Fibroblast of villous mesenchyme (primary cell): ENCODE measurements at regions not wholly inside any gene's neighbourhood (a gene's known extent, or its start where the extent isn't known, plus 50 kb on each side); places are given as distances from the start of the nearest gene placed in this dataset.
"Not testable (repeated sequence)": the region's sequence is repeated elsewhere in the genome, so short reads cannot be mapped to it uniquely, and the experiment has no call there.

Experiments used
- DNase-seq: peaks from one replicate; pipeline ENCODE4 v3.0.0-alpha.2; 2010; ENCODE audit warnings: low read depth
- H3K4me3 ChIP-seq: 2 replicates; pipeline ENCODE4 v1.5.1; 2011; ENCODE audit warnings: low read depth, mild to moderate bottlenecking, low read length
- CTCF ChIP-seq: IDR thresholded peaks from 2 replicates; pipeline ENCODE4 v1.5.1; 2012; ENCODE audit warnings: low read depth, mild to moderate bottlenecking, low read length; ENCODE audit not compliant: insufficient read depth

GRCh38 chr2:15693926-15694588, 102.4 kb downstream of the DDX1 start:
- TF ChIP-seq CTCF: no peak
- no peak overlapping the region for H3K4me3 ChIP-seq
- peak; percentile 10 for DNase-seq

GRCh38 chr2:15694589-15694986, 102.9 kb downstream of the DDX1 start:
- no peak for DNase-seq

GRCh38 chr2:15695582-15696330, 104.1 kb downstream of the DDX1 start:
- H3K4me3 ChIP-seq: no peak overlapping the region
- no peak for TF ChIP-seq CTCF
- DNase-seq: no peak

More at GRCh38 chr2:15694589-15694986, 102.9 kb downstream of the DDX1 start:
- TF ChIP-seq CTCF: no peak
- H3K4me3 ChIP-seq: no peak overlapping the region

- not testable (repeated sequence) for DNase-seq, H3K4me3 ChIP-seq
Observed at GRCh38 chr2:15696606-15697170, 105.0 kb downstream of the DDX1 start.

- TF ChIP-seq CTCF: no peak
- DNase-seq: no peak
Observed at GRCh38 chr2:15700131-15700530, 108.5 kb downstream of the DDX1 start.

GRCh38 chr2:15700599-15701340, 109.1 kb downstream of the DDX1 start:
- no peak overlapping the region for H3K4me3 ChIP-seq
- no peak for DNase-seq
- TF ChIP-seq CTCF: no peak

More at GRCh38 chr2:15700131-15700530, 108.5 kb downstream of the DDX1 start:
- H3K4me3 ChIP-seq: no peak overlapping the region

GRCh38 chr2:15701341-15701907, 109.8 kb downstream of the DDX1 start:
- no peak for DNase-seq
- TF ChIP-seq CTCF: no peak
- no peak overlapping the region for H3K4me3 ChIP-seq
